ENCODE measurements at regions not wholly inside any gene's neighbourhood (a gene's known extent, or its start where the extent isn't known, plus 50 kb on each side); places are given as distances from the start of the nearest gene placed in this dataset.
"Not testable (repeated sequence)": the region's sequence is repeated elsewhere in the genome, so short reads cannot be mapped to it uniquely, and the experiment has no call there.

GRCh38 chr3:82428821-82429220 lies 667.4 kb upstream of the GBE1 start:
- DNase-seq (ENCODE audit: insufficient read length, low spot score); FAIRE-seq: not testable (repeated sequence)

GRCh38 chr3:82424031-82424339 lies 662.5 kb upstream of the GBE1 start:
- DNase-seq (ENCODE audit: insufficient read length, low spot score) (no peak), FAIRE-seq (no peak)

- FAIRE-seq (no peak), DNase-seq (ENCODE audit: insufficient read length, low spot score) (no peak)
Measured at GRCh38 chr3:82423268-82424030, 662.0 kb upstream of the GBE1 start.

GRCh38 chr3:82416830-82417229 lies 655.4 kb upstream of the GBE1 start:
- FAIRE-seq (no peak), DNase-seq (ENCODE audit: insufficient read length, low spot score) (no peak)

GRCh38 chr3:82416349-82416748 lies 654.9 kb upstream of the GBE1 start:
- FAIRE-seq (no peak), DNase-seq (ENCODE audit: insufficient read length, low spot score) (no peak)

GRCh38 chr3:82413171-82413570 lies 651.7 kb upstream of the GBE1 start:
- no peak for FAIRE-seq
- DNase-seq (ENCODE audit: insufficient read length, low spot score): no peak

GRCh38 chr3:82410366-82410765 lies 648.9 kb upstream of the GBE1 start:
- no peak for FAIRE-seq
- DNase-seq (ENCODE audit: insufficient read length, low spot score): no peak

- no peak for FAIRE-seq
- DNase-seq (ENCODE audit: insufficient read length, low spot score): no peak
Measured at GRCh38 chr3:82409842-82410241, 648.4 kb upstream of the GBE1 start.

- FAIRE-seq (no peak), DNase-seq (ENCODE audit: insufficient read length, low spot score) (no peak)
Measured at GRCh38 chr3:82392203-82392775, 630.8 kb upstream of the GBE1 start.

GRCh38 chr3:82390868-82391267 lies 629.4 kb upstream of the GBE1 start:
- DNase-seq (ENCODE audit: insufficient read length, low spot score) (no peak), FAIRE-seq (no peak)

DNA sequence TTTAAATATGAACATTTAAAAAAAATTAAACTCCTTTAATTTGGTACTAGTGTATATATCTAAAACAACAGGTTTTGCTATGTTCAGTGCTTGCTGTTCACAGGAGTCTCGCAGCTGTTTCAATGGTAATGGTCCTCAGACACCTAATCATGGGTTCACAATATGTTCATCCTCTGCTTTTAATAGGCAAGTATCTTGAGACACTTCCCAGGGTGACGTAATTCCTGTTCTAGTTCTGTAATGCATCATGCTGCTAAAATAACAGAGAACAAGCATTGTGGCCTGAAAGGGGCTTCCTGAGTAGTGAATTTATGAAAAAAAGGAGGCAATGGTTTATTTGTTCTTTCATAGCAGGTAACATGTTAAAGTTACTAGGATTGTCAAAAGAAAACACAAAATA lies 625.2 kb upstream of the GBE1 start:
- FAIRE-seq (no peak), DNase-seq (ENCODE audit: insufficient read length, low spot score) (no peak)

- no peak for FAIRE-seq
- DNase-seq (ENCODE audit: insufficient read length, low spot score): no peak
Measured at GRCh38 chr3:82384181-82384580, 622.7 kb upstream of the GBE1 start.

DNA sequence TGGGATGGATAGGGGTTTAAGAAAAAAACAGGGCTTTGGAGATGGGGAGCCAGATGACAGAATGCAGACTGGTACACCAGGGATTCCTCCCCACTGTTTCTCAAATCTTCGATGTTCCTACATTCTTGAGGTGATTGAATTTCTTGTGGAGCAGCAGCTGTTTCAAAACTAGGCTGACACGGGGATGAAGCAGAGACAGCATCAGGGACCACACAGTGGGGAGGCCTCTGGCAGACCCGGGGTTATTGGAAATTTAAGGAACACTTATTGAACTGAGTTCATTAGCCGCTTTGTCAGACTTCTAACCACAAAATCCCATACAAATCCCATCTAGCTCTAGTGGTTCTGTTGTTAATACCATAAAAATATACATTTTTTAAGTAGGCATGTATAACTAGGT lies 621.4 kb upstream of the GBE1 start:
- DNase-seq (ENCODE audit: insufficient read length, low spot score): no peak
- FAIRE-seq: no peak

DNA sequence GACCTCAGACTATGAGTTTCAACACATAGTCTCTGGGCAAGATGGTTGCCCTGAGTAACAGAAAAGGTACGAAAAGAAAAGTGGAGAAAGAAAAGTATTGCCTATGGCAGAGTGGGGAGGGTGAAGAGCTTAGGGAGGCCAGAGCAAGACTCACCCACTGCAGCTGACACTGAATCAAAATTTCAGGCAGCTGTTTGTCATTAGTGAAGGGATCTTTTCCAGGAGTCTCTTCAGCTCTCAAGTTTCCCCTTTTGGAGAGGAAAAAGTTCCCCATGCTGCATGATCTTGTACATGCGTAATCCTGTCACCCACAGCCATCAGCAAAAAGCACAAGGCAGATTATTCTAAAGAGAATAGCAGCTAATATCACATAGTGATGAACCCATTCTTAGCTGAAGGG lies 616.9 kb upstream of the GBE1 start:
- FAIRE-seq (no peak), DNase-seq (ENCODE audit: insufficient read length, low spot score) (no peak)

DNA sequence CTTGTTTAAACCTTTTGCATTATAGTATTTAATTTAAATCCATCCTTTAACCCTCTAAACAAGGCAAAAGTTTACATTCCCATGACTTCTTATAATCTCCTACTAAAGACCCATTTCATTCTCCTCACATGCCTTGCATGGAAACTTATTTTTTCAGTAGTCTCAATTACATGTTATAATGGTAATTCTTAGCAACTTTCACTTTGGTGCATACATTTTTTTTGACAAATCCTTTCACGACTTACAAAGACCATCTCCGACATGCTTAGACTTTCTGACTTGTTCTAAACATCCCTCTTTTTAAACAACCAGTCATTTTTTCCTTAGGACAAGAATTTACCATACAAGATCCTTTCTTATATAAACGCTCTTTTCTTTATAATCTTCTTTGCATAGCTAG lies 615.4 kb upstream of the GBE1 start:
- no peak for DNase-seq (ENCODE audit: insufficient read length, low spot score)

DNA sequence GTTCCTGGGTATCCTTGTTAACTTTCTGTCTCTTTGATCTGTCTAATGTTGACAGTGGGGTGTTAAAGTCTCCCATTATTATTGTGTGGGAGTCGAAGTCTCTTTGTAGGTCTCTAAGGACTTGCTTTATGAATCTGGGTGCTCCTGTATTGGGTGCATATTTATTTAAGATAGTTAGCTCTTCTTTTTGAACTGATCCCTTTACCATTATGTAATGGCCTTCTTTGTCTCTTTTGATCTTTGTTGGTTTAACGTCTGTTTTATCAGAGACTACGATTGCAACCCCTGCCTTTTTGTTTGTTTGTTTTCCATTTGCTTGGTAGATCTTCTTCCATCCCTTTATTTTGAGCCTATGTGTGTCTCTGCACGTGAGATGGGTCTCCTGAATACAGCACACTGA lies 612.4 kb upstream of the GBE1 start:
- FAIRE-seq; DNase-seq (ENCODE audit: insufficient read length, low spot score): not testable (repeated sequence)

More for the DNA sequence above, 615.4 kb upstream of the GBE1 start:
- no peak for FAIRE-seq

DNA sequence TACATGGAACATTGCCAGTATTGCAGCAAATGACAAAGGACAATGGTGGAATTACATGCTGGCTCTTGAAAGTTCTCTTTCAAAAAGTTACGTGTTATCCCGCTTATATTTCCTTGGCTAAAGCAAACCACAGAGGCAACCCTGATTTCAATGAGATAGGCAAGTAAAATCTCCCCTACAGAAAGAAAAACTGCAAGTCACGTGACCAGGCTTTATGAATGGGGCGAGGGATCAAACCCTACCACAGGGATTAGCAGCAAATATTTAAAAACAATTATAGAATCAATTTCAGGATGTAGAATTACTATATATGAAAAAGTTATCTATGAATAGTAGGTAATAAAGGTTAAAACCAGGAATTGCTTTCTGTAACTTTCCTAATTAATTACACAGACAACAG lies 603.4 kb upstream of the GBE1 start:
- FAIRE-seq (no peak), DNase-seq (ENCODE audit: insufficient read length, low spot score) (no peak)

DNA sequence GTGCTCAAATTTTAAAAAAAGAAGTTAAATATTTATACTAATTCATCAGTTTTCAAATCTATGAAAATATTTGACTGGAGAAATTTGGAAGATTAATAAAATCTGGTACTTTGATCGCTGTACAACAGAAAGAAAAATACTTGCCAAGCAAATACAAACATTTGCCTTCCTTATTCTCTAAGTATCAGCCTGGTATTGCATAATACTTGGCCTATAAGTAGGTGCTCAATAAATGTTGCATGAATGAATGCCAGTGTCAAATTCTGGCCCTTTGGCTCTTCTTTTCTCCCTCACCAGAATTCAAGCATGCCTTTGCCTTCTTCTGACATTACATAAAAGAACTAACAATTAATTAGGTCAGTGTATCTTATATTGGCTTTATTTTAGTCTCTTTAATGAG lies 601.7 kb upstream of the GBE1 start:
- FAIRE-seq: no peak
- DNase-seq (ENCODE audit: insufficient read length, low spot score): no peak

DNA sequence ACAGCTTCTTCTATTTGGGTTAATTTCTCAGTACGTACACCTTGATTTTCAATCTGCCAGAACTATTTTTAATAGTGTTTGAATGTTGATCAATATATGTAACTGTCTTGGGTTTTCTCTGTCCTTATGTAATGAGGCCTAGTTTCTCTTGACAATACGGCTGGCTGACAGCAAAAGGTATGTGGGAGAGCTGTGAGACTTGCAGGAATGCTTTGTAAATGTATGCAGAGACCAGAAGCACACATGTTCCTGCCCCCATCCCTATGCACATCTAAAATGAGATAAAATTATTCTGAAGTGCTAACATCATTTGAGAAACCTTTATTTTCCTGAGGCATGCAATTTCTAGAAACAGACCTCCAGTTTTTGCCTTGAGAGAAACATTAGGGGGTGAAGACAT lies 593.8 kb upstream of the GBE1 start:
- DNase-seq (ENCODE audit: insufficient read length, low spot score) (no peak), FAIRE-seq (no peak)

DNA sequence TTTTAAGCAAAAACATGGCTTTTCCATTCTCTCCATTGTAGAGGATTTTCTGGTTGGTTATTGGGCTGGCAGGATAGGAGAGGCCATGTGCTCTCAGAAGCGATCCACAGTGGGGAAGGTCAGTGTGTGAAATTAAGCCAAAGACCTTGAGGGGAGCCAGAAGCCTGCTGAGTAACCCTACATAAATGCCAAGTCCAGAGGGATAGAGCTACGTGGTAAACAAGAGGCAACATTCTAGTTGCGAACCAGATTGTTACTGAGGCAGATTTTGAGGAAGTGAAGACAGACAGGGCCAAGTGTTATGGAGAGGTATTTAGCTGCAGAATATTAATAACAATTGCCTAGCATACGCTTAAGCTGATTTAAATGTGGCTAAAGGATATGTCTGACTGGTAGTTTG lies 592.8 kb upstream of the GBE1 start:
- DNase-seq (ENCODE audit: insufficient read length, low spot score) (no peak), FAIRE-seq (no peak)

GRCh38 chr3:82353306-82354171 lies 592.1 kb upstream of the GBE1 start:
- no peak for FAIRE-seq

GRCh38 chr3:82347585-82347984 lies 586.1 kb upstream of the GBE1 start:
- DNase-seq (ENCODE audit: insufficient read length, low spot score) (no peak), FAIRE-seq (no peak)

More at GRCh38 chr3:82353306-82354171, 592.1 kb upstream of the GBE1 start:
- DNase-seq (ENCODE audit: insufficient read length, low spot score): no peak
